Neural cell (in vitro differentiated cells): ENCODE measurements at regions not wholly inside any gene's neighbourhood (a gene's known extent, or its start where the extent isn't known, plus 50 kb on each side); places are given as distances from the start of the nearest gene placed in this dataset.

Experiments used
- CTCF ChIP-seq: fragments of 450-650 bp; IDR thresholded peaks from 2 replicates; pipeline ENCODE4 v1.5.1; 2014; ENCODE audit warnings: antibody characterized with exemption, mild to moderate bottlenecking, moderate library complexity; ENCODE audit not compliant: poor library complexity, severe bottlenecking
- EP300 ChIP-seq: fragments of 450-650 bp; conservative IDR thresholded peaks from 2 replicates; pipeline ENCODE4 v1.6.1; 2014; ENCODE audit warnings: antibody characterized with exemption, mild to moderate bottlenecking, moderate library complexity; ENCODE audit not compliant: poor library complexity, severe bottlenecking
- EZH2 ChIP-seq: fragments of 200-600, 300-800 bp; shearing (Covaris generic), sonication (generic); IDR thresholded peaks from 2 replicates; pipeline ENCODE4 v1.6.1; 2014; ENCODE audit warnings: antibody characterized with exemption, low read length, borderline replicate concordance, mild to moderate bottlenecking; ENCODE audit not compliant: insufficient read depth, poor library complexity, severe bottlenecking
- POLR2AphosphoS5 ChIP-seq: IDR thresholded peaks from 2 replicates; pipeline ENCODE4 v1.6.1; 2012
- RAD21 ChIP-seq: fragments of 450-650 bp; conservative IDR thresholded peaks from 2 replicates; pipeline ENCODE4 v1.6.1; 2014; ENCODE audit warnings: antibody characterized with exemption, mild to moderate bottlenecking, moderate library complexity
- TF ChIP-seq, protein P1 (sequence below): IDR thresholded peaks from 2 replicates; pipeline ENCODE4 v1.6.1; 2012; ENCODE audit warnings: borderline replicate concordance

- no peak for TF ChIP-seq EP300
- TF ChIP-seq CTCF: no peak
- TF ChIP-seq, protein P1, sequence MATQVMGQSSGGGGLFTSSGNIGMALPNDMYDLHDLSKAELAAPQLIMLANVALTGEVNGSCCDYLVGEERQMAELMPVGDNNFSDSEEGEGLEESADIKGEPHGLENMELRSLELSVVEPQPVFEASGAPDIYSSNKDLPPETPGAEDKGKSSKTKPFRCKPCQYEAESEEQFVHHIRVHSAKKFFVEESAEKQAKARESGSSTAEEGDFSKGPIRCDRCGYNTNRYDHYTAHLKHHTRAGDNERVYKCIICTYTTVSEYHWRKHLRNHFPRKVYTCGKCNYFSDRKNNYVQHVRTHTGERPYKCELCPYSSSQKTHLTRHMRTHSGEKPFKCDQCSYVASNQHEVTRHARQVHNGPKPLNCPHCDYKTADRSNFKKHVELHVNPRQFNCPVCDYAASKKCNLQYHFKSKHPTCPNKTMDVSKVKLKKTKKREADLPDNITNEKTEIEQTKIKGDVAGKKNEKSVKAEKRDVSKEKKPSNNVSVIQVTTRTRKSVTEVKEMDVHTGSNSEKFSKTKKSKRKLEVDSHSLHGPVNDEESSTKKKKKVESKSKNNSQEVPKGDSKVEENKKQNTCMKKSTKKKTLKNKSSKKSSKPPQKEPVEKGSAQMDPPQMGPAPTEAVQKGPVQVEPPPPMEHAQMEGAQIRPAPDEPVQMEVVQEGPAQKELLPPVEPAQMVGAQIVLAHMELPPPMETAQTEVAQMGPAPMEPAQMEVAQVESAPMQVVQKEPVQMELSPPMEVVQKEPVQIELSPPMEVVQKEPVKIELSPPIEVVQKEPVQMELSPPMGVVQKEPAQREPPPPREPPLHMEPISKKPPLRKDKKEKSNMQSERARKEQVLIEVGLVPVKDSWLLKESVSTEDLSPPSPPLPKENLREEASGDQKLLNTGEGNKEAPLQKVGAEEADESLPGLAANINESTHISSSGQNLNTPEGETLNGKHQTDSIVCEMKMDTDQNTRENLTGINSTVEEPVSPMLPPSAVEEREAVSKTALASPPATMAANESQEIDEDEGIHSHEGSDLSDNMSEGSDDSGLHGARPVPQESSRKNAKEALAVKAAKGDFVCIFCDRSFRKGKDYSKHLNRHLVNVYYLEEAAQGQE: no peak
- TF ChIP-seq POLR2AphosphoS5: no peak
- TF ChIP-seq RAD21: no peak
- no peak for TF ChIP-seq EZH2
Observed at GRCh38 chr20:40424695-40425094, 264.3 kb downstream of the MAFB start.
